Activated CD8-positive, alpha-beta memory T cell treated with anti-CD3 and anti-CD28 coated beads, Interleukin-2, amount 50 U/mL, for 24 hours (primary cell): ENCODE measurements at regions not wholly inside any gene's neighbourhood (a gene's known extent, or its start where the extent isn't known, plus 50 kb on each side); places are given as distances from the start of the nearest gene placed in this dataset.
"Not testable (repeated sequence)": the region's sequence is repeated elsewhere in the genome, so short reads cannot be mapped to it uniquely, and the experiment has no call there.

ENCODE experiments used
- DNase-seq: peaks from one replicate; pipeline ENCODE4 v3.0.0-alpha.2; 2020; ENCODE audit errors: extremely low read depth

DNA sequence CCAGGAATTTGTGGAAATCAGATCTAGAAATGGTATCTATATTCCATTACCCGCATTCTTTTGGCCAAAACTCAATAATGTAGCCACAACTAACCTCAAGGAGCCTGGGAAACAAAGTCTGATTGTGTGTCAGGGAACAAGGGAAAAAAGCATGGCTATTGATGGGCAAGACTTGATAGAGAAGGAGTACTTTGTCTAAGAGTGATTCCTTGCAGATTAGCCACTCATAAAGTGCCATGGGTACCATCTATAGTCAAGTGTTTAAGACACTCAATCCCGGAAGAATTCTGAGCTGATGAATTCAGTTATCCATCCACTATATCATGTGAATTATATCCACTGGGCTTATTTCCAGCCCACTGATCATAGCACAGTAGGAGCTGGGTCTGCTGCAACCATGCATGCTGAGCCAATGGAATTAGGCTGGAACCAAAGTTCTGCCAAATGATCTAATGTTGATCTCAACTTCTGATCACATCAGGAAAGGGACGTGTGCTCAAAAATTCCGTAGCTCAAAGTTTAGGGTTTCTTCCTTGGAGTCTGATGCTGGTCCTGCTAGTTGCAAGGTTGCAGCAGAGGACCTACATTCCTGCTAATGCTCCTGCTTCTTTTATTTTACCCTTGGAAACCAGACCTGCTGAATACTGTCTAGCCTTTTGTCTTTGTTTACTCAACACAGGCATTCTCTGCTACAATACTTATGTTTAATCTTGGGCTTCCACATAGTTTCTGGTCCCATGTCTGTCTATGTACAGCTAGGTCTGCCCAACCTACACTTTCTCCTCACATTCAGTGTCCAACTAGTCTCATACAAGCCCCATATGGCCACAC is 629.7 kb downstream of the IRS1 start:
- DNase-seq, result no peak

DNA sequence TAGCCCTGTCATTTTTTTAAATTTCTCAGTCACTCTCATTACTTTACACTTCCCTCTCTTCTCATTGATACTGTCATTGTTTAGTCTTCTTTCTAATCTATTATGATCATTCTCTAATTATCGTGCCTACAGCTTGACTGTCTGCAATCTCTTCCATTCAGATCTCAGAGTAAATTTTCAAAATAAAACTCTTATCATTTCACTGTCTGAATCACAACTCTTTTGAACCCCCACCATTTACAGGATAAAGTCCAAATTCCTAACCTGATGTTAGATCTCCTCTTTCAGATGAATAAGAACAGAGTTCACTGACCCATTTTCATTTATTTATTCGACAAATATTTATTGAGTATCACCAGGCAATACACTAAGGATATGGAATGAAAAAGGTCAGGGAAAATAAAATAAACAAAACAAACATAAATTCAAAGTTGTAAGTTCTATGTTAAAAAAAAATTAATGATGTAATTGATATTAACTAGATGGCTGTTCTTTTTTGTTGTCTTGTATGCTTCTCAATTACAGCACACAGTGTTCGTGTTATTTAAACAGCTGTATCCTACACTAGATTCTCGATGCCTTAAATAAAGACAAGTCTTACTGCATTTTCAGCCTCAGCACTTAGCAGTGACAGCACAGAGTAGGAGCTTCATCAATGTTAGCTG is 631.0 kb downstream of the IRS1 start:
- no peak for DNase-seq

DNA sequence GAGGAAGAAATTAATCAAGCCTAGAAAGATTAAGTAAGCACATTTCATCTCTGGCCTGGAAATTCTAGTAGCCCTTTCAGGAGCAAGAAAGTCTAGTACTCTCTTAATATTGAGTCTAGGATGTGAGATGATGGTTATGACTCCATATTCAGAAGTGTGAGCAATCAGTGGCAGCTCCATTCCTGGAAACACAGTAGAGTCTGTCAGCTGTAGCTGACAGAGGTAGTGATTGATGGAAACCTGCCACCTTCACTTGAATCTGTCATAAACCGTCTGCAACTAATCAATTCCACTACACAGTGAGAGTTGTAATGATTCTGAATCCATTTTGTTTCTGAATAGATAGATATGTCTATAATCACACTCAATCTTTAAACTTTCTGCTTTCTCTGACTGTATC is 635.1 kb downstream of the IRS1 start:
- no peak for DNase-seq

DNA sequence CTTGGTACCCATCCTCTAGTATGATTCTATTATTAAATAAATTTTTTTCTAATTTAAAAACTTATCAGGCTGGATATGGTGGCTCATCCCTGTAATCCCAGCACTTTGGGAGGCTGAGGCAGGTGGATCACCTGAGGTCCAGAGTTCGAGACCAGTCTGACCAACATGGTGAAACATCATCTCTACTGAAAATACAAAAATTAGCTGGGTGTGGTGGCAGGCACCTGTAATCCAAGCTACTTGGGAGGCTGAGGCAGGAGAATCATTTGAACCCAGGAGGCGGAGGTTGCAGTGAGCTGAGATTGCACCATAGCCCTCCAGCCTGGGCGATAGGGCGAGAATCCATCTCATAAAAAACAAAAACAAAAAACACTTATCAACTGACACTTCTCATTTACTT is 639.0 kb downstream of the IRS1 start:
- not testable (repeated sequence) for DNase-seq

DNA sequence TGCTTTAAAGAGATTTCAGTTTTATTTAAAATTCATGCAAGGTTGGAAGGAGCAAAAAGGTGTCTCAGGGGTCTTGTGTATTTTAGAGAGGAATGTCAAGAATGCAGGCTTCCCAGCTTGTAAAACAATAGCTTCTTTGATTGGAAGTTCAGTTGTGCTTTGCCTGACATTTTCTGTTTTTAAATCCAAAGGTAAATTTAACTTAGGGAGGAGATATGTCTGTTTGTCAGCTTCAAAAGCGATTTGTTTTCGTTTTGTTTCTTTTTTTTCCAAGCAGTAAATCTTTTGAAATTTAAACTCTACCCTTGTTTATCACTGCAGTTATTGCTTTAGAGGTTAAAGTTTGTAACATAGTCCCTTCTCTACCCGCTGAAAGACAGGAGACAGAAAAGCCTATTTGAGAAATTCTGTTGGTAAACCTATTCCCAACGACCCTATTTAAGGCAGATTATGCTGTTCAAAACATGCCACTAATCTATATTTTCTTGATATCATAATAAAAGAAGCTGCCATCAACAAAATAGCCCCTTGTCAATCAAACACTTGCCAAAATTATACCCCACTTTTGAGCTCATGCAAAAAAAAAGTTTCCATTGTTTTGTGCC is 639.6 kb downstream of the IRS1 start:
- no peak for DNase-seq

DNA sequence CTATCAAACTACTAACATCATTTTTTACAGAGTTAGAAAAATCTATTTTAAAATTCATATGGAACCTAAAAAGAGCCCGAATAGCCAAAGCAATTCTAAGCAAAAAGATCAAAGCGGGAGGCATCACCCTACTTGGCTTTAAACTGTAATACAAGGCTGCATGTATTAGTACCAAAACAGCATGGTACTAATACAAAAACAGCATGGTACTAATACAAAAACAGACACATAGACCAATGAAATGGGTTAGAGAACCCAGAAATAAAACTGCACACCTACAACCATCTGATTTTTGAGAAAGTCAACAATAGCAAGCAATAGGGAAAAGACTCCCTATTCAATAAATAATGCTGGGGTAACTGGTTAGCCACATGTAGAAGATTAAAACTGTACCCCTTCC is 640.7 kb downstream of the IRS1 start:
- no peak for DNase-seq

DNA sequence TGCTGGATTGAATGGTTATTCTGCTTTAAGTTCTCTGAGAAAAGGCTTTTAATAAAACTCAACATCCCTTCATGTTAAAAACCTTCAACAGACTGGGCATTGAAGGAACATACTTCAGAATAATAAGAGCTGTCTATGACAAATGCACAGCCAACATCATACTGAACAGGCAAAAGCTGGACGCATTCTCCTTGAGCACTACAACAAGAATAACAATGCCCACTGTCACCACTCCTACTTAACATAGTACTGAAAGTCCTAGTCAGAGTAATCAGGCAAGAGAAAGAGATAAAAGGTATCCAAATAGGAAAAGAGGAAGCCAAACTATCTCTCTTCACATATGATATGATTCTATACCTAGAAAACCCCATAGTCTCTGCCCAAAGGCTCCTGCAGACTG is 641.4 kb downstream of the IRS1 start:
- no peak for DNase-seq

DNA sequence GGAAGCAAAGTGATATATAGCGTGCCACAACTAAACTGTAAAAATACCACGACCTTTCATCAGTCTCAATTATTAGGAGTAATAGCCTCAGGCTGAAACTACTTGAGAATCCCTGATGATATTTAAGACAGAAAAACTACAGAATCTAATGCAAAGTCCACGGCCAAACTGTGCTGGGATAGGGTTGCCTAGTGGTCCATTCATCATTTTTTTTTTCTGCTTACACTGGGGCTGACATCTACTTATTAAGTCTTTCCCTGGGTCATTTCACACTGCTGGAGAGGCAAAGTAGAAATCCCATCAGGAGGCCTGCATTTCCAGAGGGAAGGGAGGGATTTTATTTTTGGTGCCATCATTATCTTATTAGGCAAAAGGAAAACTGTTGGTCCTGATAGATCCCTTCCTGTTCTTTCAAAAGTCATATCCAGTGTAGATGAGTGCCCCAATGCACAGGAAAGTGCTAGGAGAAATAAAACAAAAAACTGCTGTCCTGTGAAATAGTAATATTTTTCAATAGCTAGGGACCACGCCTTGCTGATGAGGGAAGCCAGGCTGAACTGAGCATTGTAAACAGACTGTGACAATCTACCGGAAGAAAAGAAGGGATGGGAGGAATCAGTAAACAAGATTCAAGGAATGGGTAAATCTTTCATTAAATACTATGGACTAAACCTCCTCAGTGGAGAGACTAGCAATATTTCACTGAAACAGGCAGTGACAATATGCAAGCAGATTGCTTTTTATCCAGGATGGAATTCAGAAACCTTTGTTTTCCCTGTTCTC is 644.3 kb downstream of the IRS1 start:
- no peak for DNase-seq

DNA sequence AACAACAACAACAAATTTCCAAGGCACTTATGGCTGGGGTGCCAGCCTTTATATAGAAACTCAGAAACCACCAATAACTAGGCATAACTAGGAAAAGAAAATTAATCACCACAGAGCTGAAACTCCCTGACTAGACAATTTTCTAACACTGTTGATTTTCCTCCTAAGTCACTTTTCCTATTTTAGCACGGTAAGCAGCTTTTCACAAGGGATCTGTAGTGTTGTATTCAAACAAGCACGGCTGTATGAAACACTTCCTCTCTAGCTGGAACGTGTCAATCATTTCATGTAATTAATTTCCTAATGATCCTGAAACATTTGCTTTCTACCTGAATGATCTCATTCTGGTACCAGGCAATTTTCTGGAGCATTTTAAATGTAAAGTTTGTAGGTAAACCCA is 645.0 kb downstream of the IRS1 start:
- no peak for DNase-seq

DNA sequence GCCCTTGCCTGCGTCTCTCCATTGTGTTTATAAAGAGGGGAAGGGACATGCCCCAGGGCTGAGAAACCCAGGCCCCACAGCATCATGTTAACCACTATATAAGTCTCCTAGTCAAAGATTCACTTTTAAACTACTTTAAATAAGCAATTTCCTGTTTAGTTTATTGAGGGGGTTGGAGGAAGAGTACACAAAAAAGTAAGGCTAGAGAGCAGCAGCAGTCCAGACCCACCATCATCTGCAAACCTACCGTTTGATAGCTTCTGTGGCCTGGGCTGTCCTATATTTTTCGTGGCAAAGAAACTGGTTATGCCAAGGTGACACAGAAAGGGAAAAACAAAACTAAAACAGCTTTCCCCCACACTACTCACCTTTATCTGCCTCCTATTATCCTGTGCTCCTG is 646.1 kb downstream of the IRS1 start:
- no peak for DNase-seq

DNA sequence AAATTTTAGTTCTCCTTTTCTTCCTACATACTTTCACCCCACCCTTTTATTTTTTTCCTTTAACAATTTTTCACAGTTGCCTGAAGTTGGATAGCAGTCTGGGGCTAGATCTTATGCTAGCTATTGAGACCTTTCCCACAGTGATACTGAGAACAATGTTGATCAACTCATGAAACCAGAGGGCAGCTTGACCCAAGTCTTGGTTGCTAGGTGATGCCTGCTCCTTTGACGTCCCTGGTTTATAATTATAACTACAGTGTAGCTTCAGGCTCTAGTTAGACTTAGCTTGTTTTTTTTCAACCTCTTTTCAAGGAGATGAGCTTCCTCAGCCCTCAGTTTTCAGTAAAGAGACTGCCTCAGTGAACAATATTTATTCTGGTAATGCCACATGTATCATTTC is 648.5 kb downstream of the IRS1 start:
- DNase-seq, result no peak

DNA sequence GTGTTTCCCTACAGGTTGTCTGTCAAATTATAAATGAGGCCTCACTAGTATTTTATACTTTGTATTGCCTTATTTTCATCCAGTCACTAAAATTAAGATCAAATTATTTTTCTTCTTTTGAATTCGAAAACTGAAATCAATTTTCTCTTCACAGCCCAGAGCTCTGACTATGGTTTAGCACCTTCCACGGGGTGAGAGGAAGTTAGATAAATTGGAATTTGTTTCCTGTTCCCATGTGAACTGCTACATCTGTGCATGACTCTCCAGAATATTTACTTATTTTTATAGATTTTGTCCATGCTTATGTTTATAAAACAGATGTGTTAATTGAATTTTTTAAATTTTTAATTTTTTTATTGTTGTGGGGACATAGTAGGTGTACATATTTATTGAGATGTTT is 656.5 kb downstream of the IRS1 start:
- no peak for DNase-seq

DNA sequence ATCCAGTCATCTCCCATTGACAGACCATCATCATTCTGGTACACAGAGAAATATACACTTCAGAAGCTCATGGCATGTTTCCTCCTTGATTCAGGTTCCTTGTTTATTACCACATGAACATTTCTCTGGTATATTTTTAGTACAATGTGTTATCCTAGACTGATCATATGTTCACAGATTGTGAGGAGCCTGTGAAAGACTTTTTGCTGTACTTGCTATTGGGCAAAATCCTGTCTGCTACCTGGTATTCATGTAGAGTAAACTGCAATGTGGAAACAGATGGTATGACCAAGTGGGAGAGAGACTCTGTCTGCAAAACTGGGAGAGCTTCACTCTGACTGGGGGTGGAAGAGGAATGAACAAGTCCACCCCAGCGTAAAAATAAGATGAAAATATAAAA is 657.2 kb downstream of the IRS1 start:
- DNase-seq, result no peak

DNA sequence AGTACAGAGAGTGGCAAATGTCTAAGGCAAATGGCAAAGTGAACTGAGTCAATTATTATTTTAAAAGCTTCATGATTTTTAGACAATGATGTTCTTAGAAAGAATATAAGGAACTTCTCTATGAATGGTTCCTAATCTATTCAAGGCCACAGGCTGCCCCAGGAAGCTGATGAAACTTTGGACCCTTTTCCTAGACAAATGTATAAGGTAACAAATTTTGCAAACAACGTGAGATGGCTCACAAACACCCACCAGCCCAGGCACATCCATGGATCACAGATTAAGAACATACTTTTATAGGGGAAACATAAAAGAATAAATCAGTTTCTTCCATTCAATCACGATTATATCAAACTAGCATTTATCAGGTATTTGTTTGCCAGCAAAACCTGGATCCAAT is 659.0 kb downstream of the IRS1 start:
- DNase-seq, result no peak

DNA sequence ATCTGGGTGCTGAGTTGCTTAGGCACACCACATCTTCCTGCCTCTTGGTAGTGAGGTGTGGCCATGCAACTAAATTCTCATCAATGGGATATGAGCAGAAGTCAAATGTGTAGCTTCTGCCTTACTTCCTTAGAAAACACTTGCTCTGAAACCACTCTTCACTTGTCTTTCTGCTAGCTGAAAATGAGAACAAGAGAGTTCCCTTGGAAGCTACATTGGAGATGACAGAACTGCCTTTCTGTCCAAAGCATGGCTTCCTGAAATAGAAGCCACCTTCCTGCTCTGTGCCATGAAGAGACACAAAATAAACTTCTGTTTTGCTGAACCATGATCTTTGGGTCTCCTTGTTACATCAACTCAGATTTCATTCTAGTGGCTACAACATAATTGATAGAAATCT is 659.9 kb downstream of the IRS1 start:
- DNase-seq, result no peak

DNA sequence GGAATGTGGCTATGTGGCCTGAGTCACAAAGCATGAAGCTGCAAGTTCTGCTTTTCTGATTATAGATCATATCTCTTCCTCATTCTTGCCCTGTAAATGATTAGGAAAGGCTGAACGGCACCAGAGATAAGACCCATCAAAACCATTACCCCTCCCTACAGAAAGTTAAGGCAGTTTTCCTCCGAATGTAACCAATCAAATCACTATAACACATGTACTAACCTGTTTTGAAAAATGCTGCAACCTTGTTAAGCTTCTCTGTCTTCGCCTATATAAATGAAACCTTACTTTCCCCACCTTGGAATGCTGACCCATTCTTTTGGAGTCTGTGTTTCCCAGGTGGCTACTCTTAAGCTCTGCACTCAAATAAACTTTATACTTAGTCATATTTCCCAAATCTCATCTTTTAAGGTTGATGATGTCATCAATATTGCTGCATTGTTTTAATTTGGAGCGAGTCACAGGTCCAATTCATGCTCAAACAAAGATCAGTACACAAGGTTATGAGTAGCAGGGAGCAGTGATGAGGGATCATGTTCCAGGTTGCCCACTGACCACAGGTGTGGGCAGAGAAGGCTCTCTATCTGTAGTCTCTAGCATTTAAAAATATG is 662.3 kb downstream of the IRS1 start:
- DNase-seq, result no peak

DNA sequence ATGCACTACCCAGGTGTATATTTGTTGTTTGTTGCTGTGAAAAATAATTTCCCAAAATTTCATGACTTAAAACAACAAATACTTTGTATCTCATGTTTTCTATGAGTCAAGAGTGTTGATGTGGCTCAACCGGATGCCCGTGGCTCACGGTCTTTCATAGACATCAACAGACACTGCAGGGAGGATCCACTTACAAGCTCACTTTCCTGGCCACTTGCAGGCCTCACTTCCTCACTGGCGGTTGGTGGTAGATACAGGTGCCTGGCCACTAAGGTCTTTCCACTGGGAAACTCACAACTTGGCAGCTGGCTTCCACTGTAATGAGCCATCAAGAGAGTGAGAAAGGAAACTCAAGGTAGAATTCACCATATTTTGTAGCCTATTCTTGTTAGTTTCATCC is 662.9 kb downstream of the IRS1 start:
- DNase-seq, result no peak

DNA sequence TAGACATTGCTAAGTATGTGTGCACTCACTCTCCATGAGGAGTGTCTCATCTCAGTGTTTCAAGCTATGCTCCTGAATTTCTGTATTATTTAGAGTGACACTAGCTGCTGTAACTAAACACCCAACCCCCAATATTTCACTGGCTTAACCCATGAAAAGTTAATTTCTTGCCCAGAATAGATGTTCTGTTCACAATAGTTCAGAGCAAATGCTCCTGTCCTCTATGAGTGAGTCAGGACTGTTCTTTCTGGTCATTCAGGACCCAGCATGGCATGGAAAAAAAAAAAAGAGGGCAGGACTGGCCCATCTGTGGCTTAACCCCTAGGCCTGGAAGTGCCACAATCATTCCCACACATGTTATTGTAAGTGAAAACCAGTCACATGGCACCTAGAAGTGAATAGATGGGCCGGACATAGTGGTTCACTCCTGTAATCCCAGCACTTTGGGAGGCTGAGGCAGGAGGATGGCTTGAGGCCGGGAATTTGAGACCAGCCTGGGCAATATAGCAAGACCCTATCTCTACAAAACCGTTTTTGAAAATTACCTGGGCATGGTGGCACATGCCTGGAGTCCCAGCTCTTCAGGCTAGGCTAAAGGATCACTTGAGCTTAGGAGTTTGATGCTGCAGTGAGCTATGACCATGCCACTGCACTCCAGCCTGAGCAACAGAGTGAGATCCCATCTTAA is 663.6 kb downstream of the IRS1 start:
- DNase-seq, result no peak

DNA sequence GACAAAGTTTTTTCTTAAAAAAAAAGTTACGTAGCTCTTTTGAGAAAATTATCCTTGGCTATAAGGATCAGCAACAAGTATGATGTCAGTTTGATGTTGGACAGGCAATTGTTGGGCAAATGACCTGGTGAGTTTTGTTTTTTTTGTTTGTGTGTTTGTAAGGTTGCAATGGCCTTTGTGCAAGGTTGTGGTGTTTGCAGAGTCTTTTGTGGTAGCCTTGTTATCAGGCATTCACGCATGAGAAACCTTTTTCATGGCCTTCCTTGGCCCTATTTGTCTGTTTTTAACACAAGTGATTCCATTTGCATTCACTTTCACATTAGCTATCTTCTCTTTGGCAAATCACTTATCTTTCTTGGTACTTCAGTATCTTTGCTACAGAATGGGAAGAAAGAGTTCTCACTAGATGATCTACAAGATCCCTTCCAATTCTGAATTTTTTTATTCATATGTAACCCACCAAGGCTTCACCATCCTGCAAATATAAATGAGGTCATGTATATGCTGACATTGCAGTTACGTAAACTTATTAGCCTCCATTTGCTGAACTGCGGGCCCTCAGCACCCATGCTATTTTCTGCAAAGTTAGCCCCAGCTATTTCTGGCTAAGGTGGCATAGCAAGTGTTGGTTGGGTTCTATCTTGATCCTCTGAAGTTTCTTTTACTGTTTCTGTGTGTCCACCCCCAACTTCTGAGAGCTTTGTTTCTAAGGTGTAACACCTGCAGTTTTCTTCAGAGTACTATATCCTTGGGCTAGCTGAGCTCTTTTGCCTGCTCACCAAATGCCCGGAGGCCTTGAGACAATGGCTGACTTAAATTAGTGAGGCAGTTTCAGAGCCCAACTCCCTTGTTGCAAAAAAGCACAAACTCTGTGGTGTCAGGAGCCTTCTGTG is 667.1 kb downstream of the IRS1 start:
- DNase-seq, result no peak

DNA sequence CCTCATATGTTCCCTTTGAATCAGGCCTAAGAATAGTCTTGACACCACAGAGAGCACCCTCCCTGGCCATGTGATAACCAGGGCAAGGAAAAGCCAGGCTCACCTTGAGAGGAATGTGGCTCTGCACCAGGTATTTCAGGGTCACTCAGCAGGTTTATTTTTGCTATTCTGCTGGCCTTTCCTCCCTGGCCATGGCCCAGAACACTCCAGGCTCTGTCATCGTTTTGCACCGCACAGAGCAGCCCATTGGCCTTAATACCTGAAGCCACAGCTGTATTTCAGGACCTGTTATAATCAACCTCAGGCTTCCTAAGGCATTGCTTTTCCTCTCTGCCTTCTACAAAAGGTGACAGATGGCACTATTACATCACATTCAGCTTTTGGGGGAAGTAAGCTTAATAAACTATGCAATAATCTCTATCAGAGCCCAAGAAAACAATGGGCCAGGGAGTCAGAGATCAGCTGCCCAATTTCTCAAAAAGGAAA is 668.3 kb downstream of the IRS1 start:
- no peak for DNase-seq
